NCI-H1417 treated with DMSO at 0.1 percent for 48 hours (cell line): ENCODE measurements at regions not wholly inside any gene's neighbourhood (a gene's known extent, or its start where the extent isn't known, plus 50 kb on each side); places are given as distances from the start of the nearest gene placed in this dataset.
"Not testable (repeated sequence)": the region's sequence is repeated elsewhere in the genome, so short reads cannot be mapped to it uniquely, and the experiment has no call there.

Source experiments
- DNase-seq: peaks from one replicate; lab custom pipeline; 2025; lab: John Stamatoyannopoulos, UW

DNA sequence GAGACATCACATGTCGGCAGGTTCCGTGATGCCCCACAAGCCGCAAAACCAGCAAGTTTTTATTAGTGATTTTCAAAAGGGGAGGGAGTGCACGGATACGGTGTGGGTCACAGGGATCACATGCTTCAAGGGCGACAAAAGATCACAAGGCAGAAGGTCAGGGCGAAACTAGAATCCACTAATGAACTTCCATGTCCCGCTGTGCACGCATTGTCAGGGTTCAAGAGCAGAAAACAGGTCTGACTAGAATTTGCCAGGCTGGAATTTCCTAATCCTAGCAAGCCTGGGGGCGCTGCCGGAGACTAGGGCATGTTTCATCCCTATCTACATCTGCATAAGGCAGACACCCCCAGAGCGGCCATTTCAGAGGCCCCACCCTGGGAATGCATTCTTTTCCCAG, 225.2 kb downstream of the NPHP4 start:
- DNase-seq = not testable (repeated sequence)

- DNase-seq = no peak
These were observed 226.0 kb downstream of the NPHP4 start for GRCh38 chr1:5765997-5766913.

GRCh38 chr1:5765483-5765882, 226.7 kb downstream of the NPHP4 start:
- DNase-seq = no peak

DNA sequence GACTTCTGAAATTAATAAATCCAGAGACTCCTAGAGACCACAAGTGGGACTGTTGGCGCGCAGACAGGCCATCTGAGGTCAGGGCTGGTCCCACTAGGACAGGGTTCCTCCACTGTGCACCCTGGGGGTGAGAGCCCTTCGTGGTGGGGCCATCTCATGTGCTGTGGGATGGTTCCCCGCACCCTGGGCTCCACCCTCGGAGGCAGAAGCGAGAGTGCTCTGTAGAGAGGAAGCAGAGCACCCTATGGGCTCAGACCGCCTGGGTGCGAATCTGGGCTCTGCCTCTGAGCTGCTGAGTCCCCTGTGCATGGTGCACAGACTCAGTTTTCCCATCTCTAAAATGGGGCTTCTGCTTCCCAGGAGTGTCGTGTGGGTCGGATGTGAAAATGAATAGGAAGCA, 227.3 kb downstream of the NPHP4 start:
- DNase-seq = no peak

DNA sequence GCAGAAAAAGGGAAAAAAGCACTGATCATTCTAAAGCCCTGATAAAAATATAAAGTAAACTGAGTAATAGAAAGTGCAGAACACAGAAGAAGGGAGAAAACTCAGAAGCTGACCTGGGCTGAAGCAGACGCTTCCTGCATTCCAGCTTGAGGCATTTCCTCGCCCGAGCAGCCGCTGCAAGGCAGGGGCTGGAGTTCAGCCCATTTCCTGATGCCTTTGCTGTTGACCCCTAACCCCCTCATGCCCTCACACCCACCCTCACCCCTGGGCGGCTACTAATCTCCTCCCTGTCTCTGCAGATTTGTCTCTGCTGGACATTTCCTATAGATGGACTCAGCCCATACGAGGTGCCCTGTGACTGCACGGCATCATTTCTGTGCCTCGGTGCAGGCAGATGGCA, 227.8 kb downstream of the NPHP4 start:
- no peak for DNase-seq

DNA sequence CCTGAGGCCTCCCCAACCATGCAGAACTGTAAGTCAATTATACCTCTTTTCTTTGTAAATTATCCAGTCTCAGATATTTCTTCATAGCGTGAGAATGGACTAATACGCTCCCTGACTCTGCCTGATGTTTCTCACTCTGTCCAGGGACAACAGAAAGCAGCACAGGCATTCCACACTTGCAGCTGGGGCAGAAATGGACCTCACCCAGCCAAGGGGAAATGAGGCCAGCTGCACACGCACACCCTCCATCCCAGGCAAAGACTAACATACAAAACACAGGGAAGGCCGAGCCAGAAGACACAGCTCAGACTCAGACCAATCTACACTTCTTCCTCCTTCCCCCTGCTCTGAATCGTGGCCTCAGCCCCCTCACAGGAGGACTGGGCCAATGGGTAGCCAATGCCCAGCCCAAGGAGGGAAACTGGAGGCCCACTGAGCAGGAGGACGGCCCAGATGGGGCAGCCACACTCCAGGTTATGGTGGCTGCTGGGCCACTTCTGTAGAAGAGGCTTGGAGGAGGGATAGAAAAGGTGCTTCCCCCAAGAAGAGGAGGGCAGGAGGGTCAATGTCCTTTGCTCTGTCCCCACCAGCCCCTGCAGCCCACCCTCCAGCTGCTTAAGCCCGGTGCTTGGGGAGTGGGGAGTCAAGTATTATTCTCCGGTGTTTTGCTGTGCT, 228.4 kb downstream of the NPHP4 start:
- DNase-seq = no peak

DNA sequence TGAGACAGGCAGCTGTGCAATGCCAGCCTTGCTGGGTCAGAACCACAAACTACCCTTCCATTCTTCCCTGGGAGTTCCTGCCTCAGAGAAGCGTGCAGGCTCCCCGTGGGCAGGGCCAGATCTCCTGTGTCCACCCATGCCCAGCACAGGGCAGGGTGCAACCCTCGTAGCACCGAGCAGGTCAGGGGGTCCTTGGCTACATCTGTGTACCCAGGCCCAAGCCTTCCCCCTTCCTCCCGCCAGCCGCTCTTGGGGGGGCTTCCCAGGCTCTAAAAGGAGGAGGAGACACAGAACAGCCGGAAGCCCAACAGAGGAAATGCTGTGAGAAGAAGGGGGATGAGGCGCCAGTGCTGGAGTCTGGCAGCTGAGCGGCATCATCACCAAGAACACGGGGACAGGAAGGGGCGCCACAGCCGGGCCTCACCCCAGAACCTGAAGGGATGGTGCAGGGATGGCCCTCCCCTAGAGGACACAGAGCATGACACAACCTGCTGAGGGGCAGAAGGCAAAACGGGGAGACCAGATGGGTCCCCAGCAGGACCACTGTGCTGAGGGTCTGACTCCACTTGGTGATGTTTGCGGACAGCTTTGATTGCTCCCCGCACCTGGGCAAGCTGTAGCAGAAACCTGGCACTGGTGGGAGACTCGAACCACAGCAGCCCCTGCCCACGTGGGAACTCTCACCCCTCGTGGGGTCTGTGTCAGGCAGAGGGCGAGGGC, 233.2 kb downstream of the NPHP4 start:
- no peak for DNase-seq

- DNase-seq = no peak
These were observed 234.0 kb downstream of the NPHP4 start for GRCh38 chr1:5758000-5758858.

GRCh38 chr1:5757187-5757805, 234.9 kb downstream of the NPHP4 start:
- no peak for DNase-seq

- no peak for DNase-seq
These were observed 235.6 kb downstream of the NPHP4 start for GRCh38 chr1:5756434-5757186.

GRCh38 chr1:5755552-5756125, 236.6 kb downstream of the NPHP4 start:
- DNase-seq = no peak

DNA sequence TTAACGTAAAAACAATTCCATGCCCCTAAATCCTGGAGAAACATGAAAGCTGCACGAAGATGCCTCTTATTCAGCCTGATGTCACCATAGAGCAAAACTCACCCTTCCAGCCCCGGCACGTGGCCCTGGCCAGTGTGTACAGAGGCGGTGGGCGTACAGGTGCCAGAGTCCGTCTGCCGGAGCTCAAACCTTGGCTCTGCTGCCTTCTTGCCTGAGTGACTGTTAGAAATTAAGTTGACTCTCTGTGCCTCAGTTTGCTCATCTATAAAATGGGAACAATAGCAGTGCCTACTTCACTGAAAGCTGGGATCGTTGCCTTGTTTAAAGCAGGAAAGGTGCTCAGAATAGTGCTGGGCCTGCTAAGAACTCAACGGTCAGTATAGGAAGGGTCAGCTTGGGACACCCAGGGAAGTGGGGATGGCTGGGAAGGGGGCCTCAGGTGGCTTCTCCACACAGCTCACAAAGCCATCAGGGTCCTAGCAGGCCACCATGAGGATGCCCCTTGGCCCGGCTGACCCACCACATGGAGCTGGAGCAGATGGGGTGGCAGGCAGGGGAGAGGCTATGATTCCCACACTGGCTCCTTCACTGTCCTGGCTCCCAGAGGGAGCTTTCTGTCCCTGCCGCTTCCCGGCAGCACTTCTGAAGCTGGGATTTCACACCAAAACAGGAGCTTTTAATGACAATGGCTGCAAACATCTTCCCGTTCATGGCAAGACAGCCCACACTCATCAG, 237.2 kb downstream of the NPHP4 start:
- DNase-seq = no peak

DNA sequence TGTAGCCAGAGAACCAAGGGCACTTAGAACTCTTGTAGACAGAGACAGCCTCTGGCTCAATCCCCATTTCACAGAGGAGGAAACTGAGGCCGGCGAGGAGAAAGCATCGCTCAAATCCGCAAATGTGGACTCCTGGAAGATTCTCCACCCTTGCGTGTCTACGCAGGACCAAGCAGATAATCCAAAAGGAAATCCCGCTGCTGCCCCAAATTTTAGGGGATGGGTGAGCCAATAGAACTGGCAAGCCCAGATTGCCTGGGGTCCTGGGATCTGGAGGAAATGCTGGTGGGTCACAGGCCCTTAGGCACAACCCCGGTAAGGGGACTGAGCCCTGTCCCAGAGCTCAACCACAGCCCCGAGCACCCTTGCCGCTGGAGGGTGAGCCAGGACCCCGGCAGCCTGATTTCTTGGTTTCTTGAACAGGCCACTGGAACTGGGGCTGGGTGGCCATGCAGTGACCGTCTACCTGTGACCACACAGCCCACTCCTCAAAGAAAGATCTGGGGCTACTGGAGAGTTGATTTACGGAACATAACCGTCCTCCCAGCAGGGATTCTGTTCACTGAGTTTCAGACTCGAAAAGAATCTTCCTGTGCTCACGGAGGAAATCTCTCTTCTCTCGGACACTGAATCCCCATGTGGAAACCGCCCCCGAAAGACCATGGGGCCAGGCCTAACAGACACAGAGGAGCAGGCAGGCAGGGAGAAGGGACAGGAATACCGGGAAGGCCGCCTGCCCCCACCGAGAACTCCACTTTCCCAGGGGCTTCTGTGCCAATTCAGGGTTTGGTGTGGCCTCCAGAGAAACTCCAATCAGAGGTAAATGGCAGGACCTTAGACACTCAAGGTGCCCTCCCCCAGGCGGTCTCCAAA, 238.4 kb downstream of the NPHP4 start:
- DNase-seq = no peak

GRCh38 chr1:5752746-5753548, 239.3 kb downstream of the NPHP4 start:
- DNase-seq = no peak

DNA sequence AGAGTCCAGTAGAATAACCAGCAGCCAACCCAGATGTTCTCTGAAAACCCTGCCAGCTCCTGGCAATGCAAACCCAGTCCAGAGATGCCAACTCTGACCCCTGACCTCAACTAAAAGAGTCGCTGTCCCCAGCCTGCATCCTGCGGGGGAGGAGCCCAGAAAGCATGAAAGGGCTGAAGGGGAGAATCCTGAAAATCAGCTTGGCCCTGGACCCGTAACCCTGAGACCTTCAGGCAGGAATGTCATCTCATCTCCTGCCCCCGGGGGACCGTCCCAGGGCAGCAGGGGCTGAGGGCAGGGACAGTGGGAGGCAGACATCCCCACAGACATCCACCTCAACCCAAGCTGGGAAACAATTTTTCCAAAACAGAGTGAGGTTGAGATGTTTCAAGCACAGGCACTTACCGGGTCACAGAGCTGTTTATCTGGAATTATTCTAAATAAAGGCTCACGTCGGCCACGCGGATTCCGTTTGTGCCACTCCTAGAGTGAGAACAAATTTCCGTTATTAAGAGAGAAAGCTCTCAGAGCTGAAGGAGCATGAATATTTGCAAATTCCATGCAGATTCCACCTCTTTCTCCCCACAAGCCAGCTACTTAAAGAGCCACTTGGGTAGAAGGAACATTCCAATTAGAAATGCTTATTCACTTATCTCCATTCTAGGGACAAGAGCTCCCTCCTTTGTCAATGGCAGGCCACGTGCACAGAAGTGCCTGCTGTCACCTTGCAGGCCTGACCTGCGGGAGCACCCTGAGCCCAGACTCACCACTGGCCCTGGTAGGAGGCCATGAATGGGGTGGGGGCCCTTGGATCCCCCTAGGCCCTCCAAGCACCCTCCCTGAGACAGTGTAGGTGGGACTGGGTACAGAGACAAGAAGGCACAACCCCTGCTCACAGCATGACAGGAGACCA, 240.1 kb downstream of the NPHP4 start:
- no peak for DNase-seq

- no peak for DNase-seq
These were observed 241.1 kb downstream of the NPHP4 start for GRCh38 chr1:5751163-5751540.
